ENCODE measurements at regions not wholly inside any gene's neighbourhood (a gene's known extent, or its start where the extent isn't known, plus 50 kb on each side); places are given as distances from the start of the nearest gene placed in this dataset.

DNA sequence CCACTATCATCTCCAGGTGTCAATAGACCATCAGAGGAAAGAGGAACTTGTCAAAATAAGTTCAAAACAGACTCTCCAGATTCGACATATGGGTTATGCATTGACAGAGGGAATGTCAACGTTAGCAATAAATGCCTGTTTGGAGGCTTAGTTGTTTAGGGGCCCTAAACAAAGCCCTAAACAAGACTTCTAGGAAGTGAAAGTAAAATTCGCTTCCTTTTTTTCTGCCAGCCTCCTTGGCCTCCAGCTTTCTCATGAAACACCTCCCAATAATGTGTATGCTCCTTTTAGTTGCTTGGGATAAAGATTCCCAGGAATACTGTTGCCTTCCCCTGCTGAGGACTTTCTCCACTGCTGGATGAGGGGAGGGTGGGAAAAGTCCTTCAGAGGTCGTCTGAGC is 70.9 kb upstream of the ARNT2 start:
- TF ChIP-seq, protein P1, sequence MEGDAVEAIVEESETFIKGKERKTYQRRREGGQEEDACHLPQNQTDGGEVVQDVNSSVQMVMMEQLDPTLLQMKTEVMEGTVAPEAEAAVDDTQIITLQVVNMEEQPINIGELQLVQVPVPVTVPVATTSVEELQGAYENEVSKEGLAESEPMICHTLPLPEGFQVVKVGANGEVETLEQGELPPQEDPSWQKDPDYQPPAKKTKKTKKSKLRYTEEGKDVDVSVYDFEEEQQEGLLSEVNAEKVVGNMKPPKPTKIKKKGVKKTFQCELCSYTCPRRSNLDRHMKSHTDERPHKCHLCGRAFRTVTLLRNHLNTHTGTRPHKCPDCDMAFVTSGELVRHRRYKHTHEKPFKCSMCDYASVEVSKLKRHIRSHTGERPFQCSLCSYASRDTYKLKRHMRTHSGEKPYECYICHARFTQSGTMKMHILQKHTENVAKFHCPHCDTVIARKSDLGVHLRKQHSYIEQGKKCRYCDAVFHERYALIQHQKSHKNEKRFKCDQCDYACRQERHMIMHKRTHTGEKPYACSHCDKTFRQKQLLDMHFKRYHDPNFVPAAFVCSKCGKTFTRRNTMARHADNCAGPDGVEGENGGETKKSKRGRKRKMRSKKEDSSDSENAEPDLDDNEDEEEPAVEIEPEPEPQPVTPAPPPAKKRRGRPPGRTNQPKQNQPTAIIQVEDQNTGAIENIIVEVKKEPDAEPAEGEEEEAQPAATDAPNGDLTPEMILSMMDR (IDR thresholded peaks at IDR 0.05): no peak
- no peak for TF ChIP-seq POLR2A (IDR thresholded peaks at IDR 0.05)

All from sigmoid colon (tissue), 3 donors.